PC-3 (cell line): ENCODE measurements at regions not wholly inside any gene's neighbourhood (a gene's known extent, or its start where the extent isn't known, plus 50 kb on each side); places are given as distances from the start of the nearest gene placed in this dataset.
A peak's percentile ranks its signal among the peaks of the same experiment; 100 is the strongest.

ENCODE experiments used
- ATAC-seq: fragments of 200-7000 bp; cut with Tn5 transposase; 2 replicates; pipeline ENCODE4 v1.9.1; 2020; ENCODE audit warnings: mild to moderate bottlenecking, moderate library complexity
- BruUV-seq: library from RNA; stranded (reverse); fragments of 400-500 nt; replicated peaks from 2 replicates; lab custom pipeline; 2021; lab: Mats Ljungman, UMichigan
- CTCF ChIA-PET: fragments of 300-600 bp; sonication (Branson Sonifier 250); formaldehyde crosslinking; loops from one replicate; lab custom pipeline; 2022; ENCODE audit warnings: antibody characterized with exemption; lab: Charles Lee
- POLR2A ChIA-PET: fragments of 300-600 bp; sonication (Branson Sonifier 250); formaldehyde crosslinking; loops from one replicate; lab custom pipeline; 2022; ENCODE audit warnings: antibody characterized with exemption; ENCODE audit not compliant: unreplicated experiment; lab: Charles Lee
- DNase-seq: peaks from one replicate; pipeline ENCODE4 v3.0.0-alpha.2; 2015
- H2AFZ ChIP-seq: fragments of 300-600 bp; sonication (generic); 2 replicates; pipeline ENCODE4 v1.6.0; 2016; ENCODE audit warnings: antibody characterized with exemption, low read length
- H3F3A ChIP-seq: fragments of 300-600 bp; sonication (generic); one replicate; pipeline ENCODE4 v1.6.0; 2017; ENCODE audit warnings: antibody characterized with exemption, low read length, control low read depth, mild to moderate bottlenecking; ENCODE audit not compliant: unreplicated experiment
- H3K27ac ChIP-seq: fragments of 300-600 bp; sonication (generic); 2 replicates; pipeline ENCODE4 v1.5.1; 2016; ENCODE audit warnings: mild to moderate bottlenecking, low read length
- H3K27me3 ChIP-seq: fragments of 300-600 bp; sonication (generic); 2 replicates; pipeline ENCODE4 v1.6.1; 2016; ENCODE audit warnings: low read length, mixed read lengths
- H3K36me3 ChIP-seq: fragments of 300-600 bp; sonication (generic); 2 replicates; pipeline ENCODE4 v1.6.1; 2016; ENCODE audit warnings: low read depth, mixed run types, low read length, mixed read lengths
- H3K4me1 ChIP-seq: fragments of 300-600 bp; sonication (generic); 2 replicates; pipeline ENCODE4 v1.5.1; 2016; ENCODE audit warnings: low read length; ENCODE audit not compliant: insufficient read depth
- H3K4me2 ChIP-seq: fragments of 300-600 bp; sonication (generic); 2 replicates; pipeline ENCODE4 v1.6.0; 2016; ENCODE audit warnings: low read length
- H3K4me3 ChIP-seq: fragments of 300-600 bp; sonication (generic); 2 replicates; pipeline ENCODE4 v1.5.1; 2016; ENCODE audit warnings: mild to moderate bottlenecking, low read length, mixed read lengths
- H3K79me2 ChIP-seq: fragments of 300-600 bp; sonication (generic); 2 replicates; pipeline ENCODE4 v1.6.1; 2017; ENCODE audit warnings: low read length, mixed read lengths
- H3K9ac ChIP-seq: fragments of 300-600 bp; sonication (generic); 2 replicates; pipeline ENCODE4 v1.6.0; 2016; ENCODE audit warnings: mild to moderate bottlenecking, low read length
- H3K9me2 ChIP-seq: fragments of 300-600 bp; sonication (generic); replicated peaks from 2 replicates; pipeline ENCODE4 v1.6.1; 2016; ENCODE audit warnings: mixed run types, low read length, mixed read lengths
- H3K9me3 ChIP-seq: fragments of 300-600 bp; sonication (generic); 2 replicates; pipeline ENCODE4 v1.6.1; 2016; ENCODE audit warnings: low read length, mixed read lengths
- H4K20me1 ChIP-seq: fragments of 300-600 bp; sonication (generic); 2 replicates; pipeline ENCODE4 v1.6.1; 2016; ENCODE audit warnings: low read length, mixed read lengths
- EZH2 ChIP-seq: fragments of 300-600 bp; sonication (generic); IDR thresholded peaks from one replicate; pipeline ENCODE4 v1.6.1; 2017; ENCODE audit warnings: antibody characterized with exemption, mild to moderate bottlenecking, low read length; ENCODE audit not compliant: unreplicated experiment
- EZH2phosphoT487 ChIP-seq: fragments of 300-600 bp; sonication (generic); IDR thresholded peaks from 2 replicates; pipeline ENCODE4 v1.6.1; 2018; ENCODE audit warnings: mild to moderate bottlenecking, antibody characterized with exemption, low read length, borderline replicate concordance
- intact Hi-C: fragments of 100-400 bp; cut with micrococcal nuclease; formaldehyde crosslinking; loops from 2 replicates; pipeline ENCODE4 v1.9.0; 2023
- TF ChIP-seq, protein P1 (sequence below): fragments of 300-600 bp; sonication (generic); conservative IDR thresholded peaks from 2 replicates; pipeline ENCODE4 v1.5.1; 2017; ENCODE audit warnings: antibody characterized with exemption, low read depth, mild to moderate bottlenecking, low read length

DNA sequence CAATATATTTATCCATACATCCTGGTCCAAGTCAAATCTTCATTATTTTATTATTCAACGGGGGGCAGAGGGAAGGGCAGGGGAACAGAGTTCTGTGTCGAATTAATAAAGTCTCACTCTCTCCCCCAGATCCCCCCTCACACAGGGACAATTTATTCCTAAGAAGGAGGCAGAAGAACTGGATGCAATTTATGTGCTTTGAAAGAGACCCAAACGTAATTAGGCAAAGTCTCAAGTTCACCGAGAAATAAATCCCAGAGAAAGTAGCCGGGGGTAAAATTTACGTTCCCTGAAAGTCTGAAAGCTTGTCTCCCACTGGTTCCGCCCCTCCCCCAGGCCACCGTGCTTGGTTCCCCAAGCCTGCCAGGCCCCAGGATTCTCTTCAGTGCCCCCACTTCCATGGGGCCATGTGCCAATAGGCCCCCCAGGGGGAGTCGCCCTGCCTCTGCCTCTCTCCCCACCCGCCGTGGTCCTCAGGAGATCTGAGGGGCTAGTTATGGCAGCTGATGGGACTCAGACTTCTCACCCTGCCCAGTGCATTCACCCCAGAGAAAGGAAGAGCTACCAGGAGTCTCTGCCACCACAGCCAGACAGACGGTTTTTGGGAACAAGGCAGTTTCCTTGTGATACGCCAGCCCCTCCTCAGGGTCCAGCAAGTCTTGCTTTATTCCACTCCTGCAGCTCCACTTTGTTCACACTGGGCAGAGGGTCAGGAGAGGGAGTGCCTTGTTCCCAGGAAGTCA is 215.5 kb downstream of the CYP26B1 start:
- no peak for DNase-seq
- H2AFZ ChIP-seq: no peak overlapping the region
- BruUV-seq: no TSS peak
- H3K9ac ChIP-seq: no peak overlapping the region
- H3K27ac ChIP-seq: no peak overlapping the region
- H4K20me1 ChIP-seq: no peaks in the 10 kb centered on the region
- intact Hi-C loops: no loop called here
- no peak overlapping the region for H3K4me2 ChIP-seq
- H3K27me3 ChIP-seq: no peaks in the 10 kb centered on the region
- ChIA-PET POLR2A (no interaction called here), CTCF (interaction anchor here (0.6 kb wide), 1 partner anchor 1289 kb away, joined by 4 read pairs; no protein-coding TSS in a partner anchor)
- no peaks in the 10 kb centered on the region for H3K9me2 ChIP-seq
- ATAC-seq: no peak
- H3K4me3 ChIP-seq: no peak overlapping the region
- H3F3A ChIP-seq: no peaks in the 10 kb centered on the region
- no peaks in the 10 kb centered on the region for H3K79me2 ChIP-seq
- H3K9me3 ChIP-seq: no peaks in the 10 kb centered on the region
- peaks cover 11% of the 10 kb centered on the region for H3K4me1 ChIP-seq
- TF ChIP-seq EZH2phosphoT487 (no peak), EZH2 (no peak)
- TF ChIP-seq, protein P1, sequence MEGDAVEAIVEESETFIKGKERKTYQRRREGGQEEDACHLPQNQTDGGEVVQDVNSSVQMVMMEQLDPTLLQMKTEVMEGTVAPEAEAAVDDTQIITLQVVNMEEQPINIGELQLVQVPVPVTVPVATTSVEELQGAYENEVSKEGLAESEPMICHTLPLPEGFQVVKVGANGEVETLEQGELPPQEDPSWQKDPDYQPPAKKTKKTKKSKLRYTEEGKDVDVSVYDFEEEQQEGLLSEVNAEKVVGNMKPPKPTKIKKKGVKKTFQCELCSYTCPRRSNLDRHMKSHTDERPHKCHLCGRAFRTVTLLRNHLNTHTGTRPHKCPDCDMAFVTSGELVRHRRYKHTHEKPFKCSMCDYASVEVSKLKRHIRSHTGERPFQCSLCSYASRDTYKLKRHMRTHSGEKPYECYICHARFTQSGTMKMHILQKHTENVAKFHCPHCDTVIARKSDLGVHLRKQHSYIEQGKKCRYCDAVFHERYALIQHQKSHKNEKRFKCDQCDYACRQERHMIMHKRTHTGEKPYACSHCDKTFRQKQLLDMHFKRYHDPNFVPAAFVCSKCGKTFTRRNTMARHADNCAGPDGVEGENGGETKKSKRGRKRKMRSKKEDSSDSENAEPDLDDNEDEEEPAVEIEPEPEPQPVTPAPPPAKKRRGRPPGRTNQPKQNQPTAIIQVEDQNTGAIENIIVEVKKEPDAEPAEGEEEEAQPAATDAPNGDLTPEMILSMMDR: no peak
- H3K36me3 ChIP-seq: no peaks in the 10 kb centered on the region

DNA sequence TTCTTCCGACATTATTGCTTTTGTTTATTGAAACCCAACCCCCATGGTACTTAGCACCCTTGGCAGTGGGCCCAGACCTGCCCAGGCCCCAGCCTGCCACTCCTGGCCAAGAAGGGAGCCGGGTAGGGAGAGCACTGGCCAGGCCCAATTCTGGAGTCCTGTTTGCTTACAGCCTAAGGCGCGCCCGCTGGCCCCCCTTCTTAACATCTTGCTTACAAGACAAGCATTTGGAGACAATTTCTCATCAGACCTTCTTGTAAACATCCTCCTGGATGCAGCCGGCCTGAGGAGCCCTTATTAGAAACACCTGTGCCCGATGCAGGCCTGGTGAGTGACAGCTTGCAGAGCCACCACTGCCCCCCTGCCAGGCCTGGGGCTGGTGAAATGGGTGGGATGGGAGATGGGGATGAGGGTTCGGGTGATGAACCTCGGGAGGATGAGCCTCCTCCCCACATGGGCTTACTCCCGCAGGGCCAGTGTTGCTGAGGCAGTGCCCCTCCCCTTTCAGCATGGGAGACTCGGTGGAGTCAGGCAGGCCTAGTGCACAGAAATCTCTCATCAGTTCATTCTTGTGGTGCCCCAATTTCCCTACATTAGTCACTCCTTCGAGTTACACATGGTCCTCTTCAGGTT is 217.5 kb downstream of the CYP26B1 start:
- no TSS peak for BruUV-seq
- Histone ChIP-seq H3K4me3 (no peak overlapping the region), H4K20me1 (no peaks in the 10 kb centered on the region), H3K27ac (no peak overlapping the region), H3K79me2 (no peaks in the 10 kb centered on the region), H2AFZ (no peak overlapping the region), H3K9me2 (no peaks in the 10 kb centered on the region), H3K36me3 (no peaks in the 10 kb centered on the region), H3K27me3 (no peaks in the 10 kb centered on the region), H3F3A (no peaks in the 10 kb centered on the region), H3K4me1 (peaks cover 11% of the 10 kb centered on the region), H3K9ac (no peak overlapping the region), H3K9me3 (no peaks in the 10 kb centered on the region), H3K4me2 (no peak overlapping the region)
- DNase-seq (peak; percentile 40), ATAC-seq (no peak)
- CTCF ChIA-PET: no interaction called here
- POLR2A ChIA-PET: no interaction called here
- TF ChIP-seq, protein P1: no peak
- no peak for TF ChIP-seq EZH2phosphoT487
- TF ChIP-seq EZH2: no peak
- intact Hi-C loops: no loop called here

DNA sequence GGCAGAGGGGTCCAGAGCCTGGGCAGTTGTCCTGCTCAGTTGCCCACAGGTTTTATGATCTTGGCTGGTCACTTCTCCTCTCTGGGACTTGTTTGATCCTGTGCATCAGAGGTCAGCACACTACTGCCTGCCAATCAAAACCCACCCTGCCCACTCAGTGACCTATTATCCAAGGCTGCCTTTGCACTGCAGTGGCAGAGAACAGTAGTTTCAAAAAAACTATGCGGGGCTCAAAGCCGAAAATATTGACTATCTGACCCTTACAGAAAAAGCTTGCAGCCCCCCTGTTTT is 218.2 kb downstream of the CYP26B1 start:
- BruUV-seq: no TSS peak
- no peaks in the 10 kb centered on the region for H3K9me2 ChIP-seq
- H3K4me2 ChIP-seq: no peak overlapping the region
- H3K36me3 ChIP-seq: no peaks in the 10 kb centered on the region
- no peak overlapping the region for H3K4me3 ChIP-seq
- ATAC-seq (no peak), DNase-seq (no peak)
- H3K9me3 ChIP-seq: no peaks in the 10 kb centered on the region
- H4K20me1 ChIP-seq: no peaks in the 10 kb centered on the region
- peaks cover 11% of the 10 kb centered on the region for H3K4me1 ChIP-seq
- no peak overlapping the region for H3K9ac ChIP-seq
- intact Hi-C loops: loop anchor here (10.0 kb wide), 1 partner anchor 385 kb away; no protein-coding TSS in a partner anchor
- no peak overlapping the region for H3K27ac ChIP-seq
- H3F3A ChIP-seq: no peaks in the 10 kb centered on the region
- H3K27me3 ChIP-seq: no peaks in the 10 kb centered on the region
- no peak overlapping the region for H2AFZ ChIP-seq
- POLR2A ChIA-PET: no interaction called here
- H3K79me2 ChIP-seq: no peaks in the 10 kb centered on the region
- TF ChIP-seq EZH2phosphoT487 (no peak), EZH2 (no peak)
- TF ChIP-seq, protein P1: no peak
- CTCF ChIA-PET: no interaction called here
